ENCODE measurements at regions not wholly inside any gene's neighbourhood (a gene's known extent, or its start where the extent isn't known, plus 50 kb on each side); places are given as distances from the start of the nearest gene placed in this dataset.
"Not testable (repeated sequence)": the region's sequence is repeated elsewhere in the genome, so short reads cannot be mapped to it uniquely, and the experiment has no call there.

DNA sequence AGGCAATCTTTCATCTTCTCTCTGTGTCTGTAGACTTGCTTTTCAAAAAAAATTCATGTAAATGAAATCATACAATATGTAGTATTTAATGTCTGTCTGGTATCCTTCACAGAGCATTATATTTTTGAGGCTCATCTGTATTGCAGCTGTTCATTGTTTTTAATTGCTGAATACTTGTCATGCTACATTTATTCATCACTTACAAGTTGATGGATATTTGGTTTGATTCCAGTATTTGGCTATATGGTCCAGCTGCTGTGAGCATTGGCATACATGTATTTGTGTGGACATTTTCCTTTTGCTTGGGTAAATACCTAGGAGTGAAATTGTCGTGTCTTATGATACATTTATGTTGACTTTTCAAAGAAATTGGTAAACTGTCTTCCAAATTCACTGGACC is 441.4 kb downstream of the DCDC2C start:
- no peak for DNase-seq

DNA sequence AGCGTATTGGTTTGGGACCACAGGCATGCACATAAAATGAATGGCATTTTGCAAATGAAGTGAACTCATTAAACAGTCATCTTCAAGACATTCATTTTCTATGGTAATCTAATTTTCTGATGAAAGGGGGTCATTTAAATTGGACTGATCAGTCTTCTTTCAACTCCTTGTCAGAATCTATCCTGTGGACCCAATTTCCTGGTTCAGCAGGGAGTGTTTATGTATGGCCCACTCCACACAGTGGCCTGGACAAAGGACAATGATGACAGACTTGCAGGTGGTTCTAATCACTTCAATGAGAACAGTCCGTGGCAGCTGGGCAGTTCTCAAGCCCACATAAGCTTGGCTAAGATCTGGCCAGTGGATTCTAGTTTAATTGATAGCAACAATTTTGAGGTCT is 448.1 kb downstream of the DCDC2C start:
- DNase-seq, result no peak

DNA sequence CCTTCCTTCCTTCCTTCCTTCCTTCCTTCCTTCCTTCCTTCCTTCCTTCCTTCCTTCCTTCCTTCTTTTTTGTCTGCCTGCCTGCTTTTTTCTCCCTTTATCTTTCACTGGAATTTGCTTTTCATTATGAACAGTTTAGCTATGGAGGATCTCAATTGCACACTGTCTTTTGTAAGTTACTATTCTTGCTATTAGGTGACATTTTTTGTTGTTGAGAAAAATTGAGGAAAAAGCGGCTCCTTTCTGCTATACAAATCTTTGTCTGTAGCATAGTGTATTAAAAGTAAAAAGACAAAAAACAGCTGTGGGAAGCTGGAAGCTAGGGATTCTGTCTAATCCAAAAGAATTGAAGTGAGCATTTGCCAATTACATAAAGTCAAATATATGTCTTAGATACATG is 448.7 kb downstream of the DCDC2C start:
- no peak for DNase-seq

DNA sequence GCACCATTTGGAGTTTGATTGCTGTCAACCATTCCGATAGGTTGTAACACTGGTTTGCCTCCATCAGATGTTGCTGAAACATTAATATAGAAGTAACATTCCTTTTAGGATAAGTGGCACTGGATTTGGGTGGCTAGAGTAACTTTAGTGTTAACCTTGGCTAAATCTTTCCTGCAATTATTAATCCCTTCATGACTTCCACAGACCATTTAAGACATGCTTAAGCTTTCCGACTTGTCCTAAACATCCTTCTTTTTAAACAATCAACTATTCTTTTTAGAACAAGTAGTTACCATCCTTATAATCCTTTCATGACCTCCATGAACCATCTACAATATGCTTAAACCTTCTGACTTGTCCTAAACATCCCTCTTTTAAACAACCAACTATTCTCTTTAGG is 465.5 kb downstream of the DCDC2C start:
- DNase-seq, result no peak

DNA sequence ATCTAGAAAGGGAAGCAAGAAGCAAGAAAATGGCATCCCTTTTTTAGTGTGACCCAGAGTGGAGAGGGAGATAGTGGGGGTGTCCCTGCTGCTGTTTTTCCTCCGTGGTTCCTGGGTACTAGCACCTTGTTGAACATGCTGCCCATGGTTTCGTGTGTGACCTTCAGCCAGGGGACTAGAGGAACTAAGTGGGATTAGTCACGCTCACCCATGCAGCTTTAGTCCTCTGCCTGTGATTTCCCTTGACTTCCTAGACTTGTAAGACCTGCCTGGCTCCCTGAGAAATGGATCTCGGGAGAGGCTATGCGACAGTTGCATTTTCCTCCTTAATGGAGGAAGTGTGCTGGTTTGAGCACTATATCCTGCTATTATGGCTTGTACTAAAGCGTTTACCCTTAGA is 471.4 kb downstream of the DCDC2C start:
- DNase-seq, result no peak

DNA sequence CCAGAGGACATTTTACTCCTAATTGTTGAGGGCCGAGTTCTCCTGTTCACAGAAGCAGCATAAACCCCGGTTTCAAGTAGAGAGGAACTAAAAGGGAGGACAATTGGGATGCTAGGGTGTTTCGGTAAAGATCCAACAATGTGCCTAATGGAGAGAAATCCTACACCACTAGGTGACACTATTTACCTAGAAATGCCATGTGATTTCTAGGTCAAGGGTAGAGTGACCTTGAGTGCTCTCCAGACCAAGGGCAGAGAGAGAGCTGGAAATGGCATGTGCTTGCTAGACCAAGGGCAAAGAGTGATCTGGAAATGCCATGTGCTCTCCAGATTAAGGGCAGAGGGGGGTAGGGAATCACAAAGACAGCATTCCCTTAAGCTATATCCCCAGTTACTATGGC is 472.0 kb downstream of the DCDC2C start:
- DNase-seq, result no peak

DNA sequence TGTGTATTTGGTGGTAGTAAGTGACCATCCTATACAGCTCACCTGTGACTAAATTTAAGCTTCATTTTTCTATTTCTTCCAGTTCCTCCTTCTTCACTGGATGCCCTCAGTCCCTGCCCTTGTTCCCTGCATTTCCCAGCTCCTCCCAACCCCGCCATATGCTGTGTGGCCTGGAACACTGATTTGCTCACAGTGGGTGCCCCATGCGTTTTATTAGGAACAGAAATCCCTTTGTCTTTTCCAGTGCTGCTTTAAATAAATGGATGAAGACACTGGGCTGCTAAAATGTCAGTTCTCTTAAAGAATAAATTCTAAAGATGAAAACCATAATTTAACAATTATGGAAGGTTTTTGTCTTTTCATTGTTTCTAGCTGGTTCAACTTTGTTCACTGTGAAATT is 477.3 kb downstream of the DCDC2C start:
- DNase-seq, result no peak

DNA sequence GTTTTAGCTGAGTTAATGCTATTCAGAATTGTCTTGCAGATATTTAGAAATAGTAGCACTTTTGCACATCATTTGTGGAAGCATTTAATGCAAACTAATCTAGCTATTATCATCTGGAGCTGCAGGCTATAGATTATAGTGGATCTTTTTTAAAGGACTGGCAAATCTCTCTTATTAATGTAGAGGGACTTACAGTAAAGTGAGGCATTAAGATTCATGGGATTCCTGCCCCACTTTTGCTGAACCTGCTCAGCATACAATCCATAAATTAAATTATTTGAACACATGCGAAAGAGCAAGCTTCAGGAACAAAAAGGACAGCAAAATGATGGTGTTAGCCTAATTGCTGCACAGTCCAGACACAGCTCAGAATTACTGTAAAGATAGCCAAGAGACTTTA is 477.7 kb downstream of the DCDC2C start:
- DNase-seq, result no peak

DNA sequence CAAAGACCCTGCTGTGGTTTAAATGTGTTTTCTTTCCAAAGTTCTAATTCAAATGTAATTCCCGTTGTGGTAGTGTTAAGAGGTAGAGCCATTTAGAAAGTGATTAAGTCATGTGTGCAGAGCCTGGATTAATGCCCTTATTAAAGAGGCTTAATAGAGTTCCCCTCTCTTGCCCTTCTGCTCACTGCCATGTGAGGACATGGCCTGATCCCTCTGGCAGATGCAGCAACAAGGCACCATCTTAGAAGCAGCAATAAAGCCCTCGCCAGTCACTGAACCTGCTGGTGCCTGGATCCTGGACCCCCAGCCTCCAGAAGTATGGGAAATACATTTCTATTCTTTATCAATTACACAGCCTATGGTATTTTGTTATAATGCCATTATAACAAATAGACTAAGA is 485.2 kb downstream of the DCDC2C start:
- DNase-seq, result no peak

DNA sequence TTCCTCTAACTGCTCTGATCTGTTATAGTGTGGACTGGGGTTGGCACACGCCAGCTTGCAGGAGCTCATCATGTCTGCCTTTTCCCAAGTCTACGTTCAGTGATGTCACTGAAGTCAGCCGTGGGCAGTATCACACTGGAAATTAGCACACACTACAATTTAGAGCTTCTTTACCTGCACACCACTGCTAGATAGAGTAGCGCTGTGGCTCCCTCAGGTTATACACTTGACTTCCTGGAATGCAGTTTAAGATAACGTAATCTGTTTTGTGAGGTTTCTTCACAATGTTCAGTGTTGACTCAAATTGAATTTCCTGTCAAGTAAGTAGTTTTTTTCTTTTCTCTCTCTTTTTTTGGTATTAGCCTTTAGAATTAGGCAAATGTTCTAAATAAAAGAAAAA is 487.2 kb downstream of the DCDC2C start:
- no peak for DNase-seq

DNA sequence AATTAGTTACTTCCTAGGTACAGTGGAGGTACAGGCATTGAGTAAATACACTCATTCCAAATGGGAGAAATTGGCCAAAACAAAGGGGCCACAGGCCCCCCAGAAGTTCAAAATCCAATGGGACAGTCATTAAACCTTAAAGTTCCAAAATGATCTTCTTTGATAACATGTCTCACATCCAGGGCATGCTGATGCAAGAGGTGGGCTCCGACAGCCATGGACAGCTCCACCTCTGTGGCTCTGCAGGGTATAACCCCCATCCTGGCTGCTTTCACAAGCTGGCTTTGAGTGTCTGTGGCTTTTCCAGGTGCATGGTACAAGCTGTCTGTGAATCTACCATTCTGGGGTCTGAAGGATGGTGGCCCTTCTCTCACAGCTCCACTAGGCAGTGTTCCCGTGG is 488.7 kb downstream of the DCDC2C start:
- DNase-seq, result no peak

DNA sequence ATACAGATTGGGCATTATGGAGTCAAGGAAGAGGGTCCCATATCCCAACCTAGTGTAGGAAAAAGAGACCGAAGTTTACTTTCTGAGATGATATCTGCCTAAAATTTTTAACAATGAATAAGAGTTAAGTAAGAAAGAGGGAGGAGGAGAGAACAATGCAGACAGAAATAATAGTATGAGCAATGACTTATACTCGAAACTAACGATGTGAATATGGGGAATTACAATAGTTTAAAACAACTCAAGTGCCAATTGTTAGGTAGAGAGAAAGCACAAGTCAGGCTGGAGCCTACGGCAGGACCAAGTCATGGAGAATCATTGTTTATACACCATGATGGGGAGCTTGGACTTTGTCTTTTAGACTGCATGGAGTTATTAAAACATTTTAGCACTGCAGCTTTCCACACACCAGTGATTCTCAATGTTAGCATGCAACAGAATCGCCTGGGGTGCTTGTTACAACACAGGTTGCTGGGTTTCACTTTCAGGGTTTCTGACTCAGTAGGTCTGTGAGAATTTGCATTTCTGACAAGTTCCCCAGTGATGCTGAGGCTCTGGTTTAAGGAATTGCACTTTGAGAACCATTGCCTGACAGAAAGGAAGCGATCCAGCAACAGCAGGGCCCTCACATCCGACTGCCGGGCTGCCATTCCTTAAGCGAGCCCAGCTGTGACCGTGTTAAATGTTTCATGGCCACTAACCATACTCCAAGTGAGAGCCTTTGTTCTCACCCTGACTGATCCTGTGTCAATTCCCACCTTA is 511.2 kb downstream of the DCDC2C start:
- no peak for DNase-seq

DNA sequence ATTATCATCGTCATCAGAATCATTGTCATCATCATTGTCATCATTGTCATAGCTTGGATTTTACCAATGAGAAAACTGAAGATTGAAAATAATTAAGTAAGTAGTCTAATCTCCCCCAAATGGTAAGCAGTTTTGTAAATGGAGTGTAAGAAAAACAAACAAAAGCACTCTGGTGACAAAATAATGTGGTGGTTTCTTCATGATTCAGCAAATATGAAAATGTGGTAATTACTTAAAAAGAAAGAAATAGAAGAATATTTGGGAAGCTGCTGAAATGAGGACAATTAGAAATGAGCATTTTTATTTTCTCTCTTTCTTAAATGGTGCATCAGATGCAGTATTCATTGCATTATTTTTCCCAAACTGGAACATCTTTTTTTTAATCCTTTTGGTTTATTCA is 514.4 kb downstream of the DCDC2C start:
- DNase-seq, result no peak

DNA sequence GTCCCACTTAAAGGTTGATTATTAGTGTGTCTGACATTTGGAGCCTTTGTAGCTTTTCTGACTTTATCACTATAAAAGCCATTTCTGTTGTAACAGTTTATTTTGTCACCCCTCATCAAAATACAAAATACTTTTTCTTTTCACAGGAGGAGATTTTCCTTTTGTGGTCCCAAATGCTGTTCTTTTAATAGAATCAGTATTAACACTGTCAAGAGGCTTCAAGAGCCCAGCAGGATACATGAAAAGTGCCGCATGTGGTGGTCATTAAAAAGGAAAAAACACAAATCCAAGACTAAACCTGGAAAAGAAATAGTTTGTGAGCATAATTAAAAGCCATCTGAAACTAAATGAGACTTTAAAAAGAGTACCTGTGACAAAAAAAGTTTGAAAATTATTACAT is 515.7 kb downstream of the DCDC2C start:
- no peak for DNase-seq

DNA sequence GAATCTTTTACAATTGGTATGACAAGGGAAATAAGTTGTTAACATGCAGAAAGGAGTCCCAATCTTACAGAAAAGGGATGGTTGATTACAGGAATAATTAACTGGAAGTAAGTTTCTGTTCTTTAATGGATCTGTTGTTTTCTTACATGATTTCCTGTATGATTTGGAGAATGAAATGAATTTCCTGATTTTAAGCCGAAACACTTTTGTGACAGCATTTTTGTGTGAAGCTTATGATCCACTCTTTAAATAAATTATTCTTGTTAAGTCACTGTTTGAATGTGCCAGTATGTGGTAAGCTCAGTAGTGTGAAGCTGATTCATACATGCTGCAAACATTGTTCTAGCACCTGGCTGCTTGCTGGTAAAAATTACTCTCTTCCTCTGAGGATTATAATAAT is 516.2 kb downstream of the DCDC2C start:
- DNase-seq, result no peak

DNA sequence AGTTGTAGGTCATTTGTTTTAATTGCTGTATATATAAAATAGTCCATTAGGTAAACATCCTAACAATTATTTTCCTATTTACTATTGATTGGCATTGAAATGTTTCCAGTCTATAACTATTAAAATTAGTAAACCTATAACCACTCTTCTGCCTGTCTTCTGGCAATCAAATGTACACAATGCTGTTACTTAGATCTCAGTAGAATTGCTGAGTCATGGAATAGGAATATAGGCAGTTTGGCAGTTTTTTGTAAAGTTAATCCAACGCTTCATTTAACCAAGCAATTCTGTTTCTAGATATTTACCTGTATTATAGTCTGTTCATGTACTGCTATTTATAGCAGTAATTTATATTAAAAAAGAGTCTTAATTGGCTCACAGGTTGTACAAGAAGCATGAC is 518.1 kb downstream of the DCDC2C start:
- DNase-seq, result no peak

DNA sequence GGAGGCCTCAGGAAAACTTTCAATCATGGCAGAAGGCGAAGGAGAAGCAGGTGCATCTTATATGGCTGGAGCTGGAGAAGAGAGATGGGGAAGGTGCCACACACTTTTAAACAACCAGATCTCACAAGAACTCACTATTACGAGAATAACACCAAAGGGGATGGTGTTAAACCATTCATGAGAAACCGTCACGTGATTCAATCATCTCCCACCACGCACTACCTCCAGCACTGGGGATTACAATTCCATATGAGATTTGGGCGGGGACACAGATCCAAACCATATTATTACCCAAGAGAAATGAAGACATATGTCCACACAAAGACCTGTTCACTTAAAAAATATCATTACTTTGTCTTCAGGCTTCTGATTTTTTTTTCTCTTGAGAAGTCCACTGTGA is 518.5 kb downstream of the DCDC2C start:
- DNase-seq, result no peak

DNA sequence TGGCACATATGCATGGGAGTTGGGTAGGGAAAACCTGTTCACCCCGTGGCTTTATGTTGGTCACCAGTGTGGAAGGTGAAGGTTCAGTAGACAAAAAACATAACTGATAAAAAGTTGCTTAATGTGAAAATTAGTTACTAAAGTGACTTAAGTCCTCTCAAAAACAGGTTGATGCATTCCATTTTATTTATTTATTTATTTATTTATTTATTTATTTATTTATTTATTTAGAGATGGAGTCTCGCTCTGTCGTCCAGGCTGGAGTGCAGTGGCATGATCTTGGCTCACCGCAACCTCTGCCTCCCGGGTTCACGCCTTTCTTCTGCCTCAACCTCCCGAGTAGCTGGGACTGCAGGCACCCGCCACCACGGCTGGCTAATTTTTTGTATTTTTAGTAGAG is 541.0 kb downstream of the DCDC2C start:
- not testable (repeated sequence) for DNase-seq

DNA sequence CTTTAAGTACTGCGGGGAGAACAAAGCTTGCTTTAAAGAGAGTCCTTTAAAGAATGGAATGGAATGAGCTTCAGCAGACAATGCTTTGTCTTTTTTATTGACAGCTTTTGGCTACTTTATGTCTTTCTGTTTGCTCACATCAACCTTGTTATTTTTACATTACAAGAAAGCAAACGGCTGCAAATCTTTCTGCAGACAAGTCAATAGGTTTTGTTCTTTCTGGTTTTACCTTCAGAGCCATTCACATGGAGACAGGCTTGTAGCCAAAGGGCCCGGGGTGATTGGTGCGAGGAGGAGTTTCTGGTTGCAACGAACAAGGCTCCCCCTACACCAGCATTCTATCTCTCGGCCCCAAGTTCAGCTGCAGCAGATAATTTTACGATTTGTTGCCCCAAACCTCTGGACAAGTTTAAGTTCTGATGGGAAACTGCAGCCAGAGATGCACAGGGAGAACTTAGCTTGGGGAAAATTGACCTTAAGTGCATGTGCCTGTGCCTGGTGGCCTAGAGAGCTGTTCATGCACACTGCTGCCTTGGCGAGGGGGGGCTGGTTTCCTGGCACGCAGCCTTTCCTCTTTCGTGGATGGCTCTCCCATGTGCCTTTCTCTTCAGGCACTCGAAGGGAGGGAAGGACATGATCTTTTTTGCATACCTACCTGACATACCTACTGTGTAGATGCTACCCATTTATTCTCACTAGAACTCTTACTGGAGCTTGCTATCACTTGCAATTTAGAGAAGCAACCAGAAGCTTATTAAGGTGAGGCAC is 543.2 kb downstream of the DCDC2C start:
- no peak for DNase-seq

DNA sequence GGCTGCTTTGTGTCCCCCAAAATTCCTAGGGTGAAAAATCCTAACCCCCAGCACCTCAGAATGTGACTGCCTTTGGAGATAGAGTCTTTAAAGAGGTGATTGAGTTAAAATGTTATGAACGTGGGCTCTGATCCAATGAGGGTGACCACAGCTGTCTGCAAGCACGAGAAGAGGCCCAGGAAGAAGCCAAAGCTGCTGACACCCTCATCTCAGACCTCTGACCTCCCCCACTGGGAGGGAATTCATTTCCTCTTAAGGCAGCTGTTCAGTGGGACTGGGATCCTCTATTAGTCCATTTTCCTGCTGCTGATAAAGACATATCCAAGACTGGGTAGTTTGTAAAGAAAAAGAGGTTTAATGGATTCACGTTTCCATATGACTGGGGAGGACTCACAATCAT is 544.4 kb downstream of the DCDC2C start:
- no peak for DNase-seq

DNA sequence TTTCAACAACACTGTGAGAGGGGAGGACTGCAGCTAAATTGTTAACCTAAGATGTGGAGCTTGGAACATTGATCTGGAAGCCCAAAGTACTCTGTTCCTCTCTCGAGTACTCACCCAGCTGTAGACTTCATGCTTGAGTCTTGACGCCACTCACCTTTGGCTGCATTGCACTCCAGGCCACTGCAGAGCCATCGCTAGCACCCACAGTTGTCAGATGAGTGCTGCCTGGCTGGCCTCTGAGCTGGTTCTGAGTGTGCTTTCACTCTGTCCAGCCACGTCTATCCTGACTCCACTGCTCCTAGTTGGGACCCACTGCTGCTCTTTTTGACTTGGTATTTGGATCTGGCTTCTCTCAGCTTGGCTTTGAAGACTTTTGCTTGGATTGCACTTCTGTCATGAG is 552.1 kb downstream of the DCDC2C start:
- no peak for DNase-seq

DNA sequence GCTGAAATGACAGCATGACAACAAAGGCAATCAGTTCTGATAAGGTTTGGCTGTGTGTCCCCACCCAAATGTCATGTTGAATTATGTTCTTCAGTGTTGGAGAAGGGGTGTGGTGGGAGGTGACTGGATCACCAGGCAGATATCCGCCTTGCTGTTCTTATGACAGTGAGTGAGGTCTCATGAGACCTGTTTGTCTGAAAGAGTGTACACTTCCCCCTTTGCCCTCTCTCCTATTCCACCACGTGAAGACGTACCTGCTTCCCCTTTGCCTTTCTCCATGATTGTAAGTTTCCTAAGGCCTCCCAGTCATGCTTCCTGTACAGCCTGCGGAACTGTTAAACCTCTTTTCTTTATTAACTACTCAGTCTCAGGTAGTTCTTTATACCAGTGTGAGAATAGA is 553.0 kb downstream of the DCDC2C start:
- DNase-seq, result no peak

DNA sequence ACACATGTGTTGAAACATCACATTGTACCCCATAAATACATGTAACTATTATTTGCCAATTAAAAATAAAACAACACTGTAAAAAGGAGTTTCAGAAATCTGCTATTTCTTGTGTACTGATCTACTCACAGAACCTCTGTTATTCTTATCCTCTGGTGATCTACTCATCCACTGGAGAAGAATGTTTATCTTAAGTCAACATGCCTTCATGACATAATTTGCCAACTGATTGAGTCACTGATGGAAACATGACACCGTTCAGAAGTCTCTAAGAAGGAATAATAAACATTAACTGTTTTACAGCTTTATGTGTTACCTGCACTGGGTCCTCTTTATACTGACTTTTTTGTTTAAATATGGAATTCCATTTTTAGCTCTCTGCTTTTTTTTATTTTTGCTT is 555.2 kb downstream of the DCDC2C start:
- no peak for DNase-seq

DNA sequence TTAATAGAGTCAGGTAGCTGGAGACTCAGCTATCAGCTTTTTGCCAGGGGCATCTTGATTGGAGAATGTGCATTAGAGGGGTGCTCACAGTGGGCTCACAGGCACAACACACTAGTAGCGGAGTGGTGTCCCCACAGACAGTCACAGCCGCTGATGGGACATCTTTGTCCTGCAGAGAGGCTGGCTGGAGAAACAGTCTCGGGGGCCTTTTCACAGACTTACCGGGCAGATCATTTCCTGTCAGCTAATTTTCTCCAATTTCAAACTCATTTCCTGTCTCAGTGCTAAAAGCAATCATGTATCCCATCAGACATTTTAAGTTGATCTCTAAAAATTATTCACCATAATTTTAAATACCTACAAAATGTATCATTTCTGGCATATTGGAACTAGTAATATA is 562.6 kb downstream of the DCDC2C start:
- DNase-seq, result no peak

DNA sequence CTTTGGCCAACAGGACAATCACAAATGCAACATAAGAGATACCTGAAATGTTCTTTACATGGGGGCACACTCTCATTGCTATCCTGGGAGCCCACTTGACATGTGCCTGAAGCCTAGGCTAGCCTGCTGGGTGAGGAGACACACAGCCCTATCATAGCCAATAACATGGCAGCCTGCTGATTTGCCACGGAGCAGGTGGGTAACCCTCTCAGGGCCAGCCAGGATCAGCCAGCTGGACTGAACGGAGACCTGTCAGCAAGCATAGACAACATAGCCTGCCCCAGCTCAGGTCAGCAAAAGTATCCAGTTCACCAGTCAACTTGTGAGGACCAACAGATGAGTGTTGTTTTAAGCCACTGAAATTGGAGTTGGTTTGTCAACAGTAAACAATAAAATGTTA is 566.5 kb downstream of the DCDC2C start:
- DNase-seq, result no peak

Data from activated CD8-positive, alpha-beta memory T cell treated with anti-CD3 and anti-CD28 coated beads, Interleukin-2, amount 50 U/mL, for 48 hours (primary cell).